ENCODE measurements at regions not wholly inside any gene's neighbourhood (a gene's known extent, or its start where the extent isn't known, plus 50 kb on each side); places are given as distances from the start of the nearest gene placed in this dataset.

- TF ChIP-seq CTCF (IDR thresholded peaks at IDR 0.05): no peak
- no peak for DNase-seq (ENCODE audit: low spot score in 2 of 2)
- Histone ChIP-seq H3K9me3 (no peaks in the 10 kb centered on the region), H3K4me1 (no peaks in the 10 kb centered on the region), H3K4me3 (no peak overlapping the region), H3K27me3 (no peaks in the 10 kb centered on the region), H3K36me3 (no peaks in the 10 kb centered on the region), H3K27ac (no peak overlapping the region)
- intact Hi-C loops (cut with DNase I): loop anchor here (1.0 kb wide), 1 partner anchor 190 kb away; no protein-coding TSS in a partner anchor
These were observed 95.7 kb upstream of the MAOA start for GRCh38 chrX:43560247-43560946.

- no peaks in the 10 kb centered on the region for H3K4me1 ChIP-seq
- H3K36me3 ChIP-seq: no peaks in the 10 kb centered on the region
- no peaks in the 10 kb centered on the region for H3K27me3 ChIP-seq
- no peak for DNase-seq (ENCODE audit: low spot score in 2 of 2)
- intact Hi-C loops (cut with DNase I): no loop called here
- TF ChIP-seq CTCF (IDR thresholded peaks at IDR 0.05): no peak
- no peaks in the 10 kb centered on the region for H3K9me3 ChIP-seq
- H3K4me3 ChIP-seq: no peak overlapping the region
- H3K27ac ChIP-seq: no peak overlapping the region
These were observed 93.7 kb upstream of the MAOA start for GRCh38 chrX:43562372-43562771.

- no peaks in the 10 kb centered on the region for H3K4me1 ChIP-seq
- no peaks in the 10 kb centered on the region for H3K27me3 ChIP-seq
- TF ChIP-seq CTCF (IDR thresholded peaks at IDR 0.05): no peak
- no peaks in the 10 kb centered on the region for H3K9me3 ChIP-seq
- DNase-seq (ENCODE audit: low spot score in 2 of 2): no peak
- no peak overlapping the region for H3K27ac ChIP-seq
- intact Hi-C loops (cut with DNase I): no loop called here
- no peaks in the 10 kb centered on the region for H3K36me3 ChIP-seq
- no peak overlapping the region for H3K4me3 ChIP-seq
These were observed 91.1 kb upstream of the MAOA start for GRCh38 chrX:43564953-43565352.

GRCh38 chrX:43566170-43566569 lies 89.9 kb upstream of the MAOA start:
- Histone ChIP-seq H3K36me3 (no peaks in the 10 kb centered on the region), H3K9me3 (no peaks in the 10 kb centered on the region), H3K4me1 (no peaks in the 10 kb centered on the region), H3K27ac (no peak overlapping the region), H3K4me3 (no peak overlapping the region), H3K27me3 (no peaks in the 10 kb centered on the region)
- intact Hi-C loops (cut with DNase I): no loop called here
- no peak for TF ChIP-seq CTCF (IDR thresholded peaks at IDR 0.05)
- DNase-seq (ENCODE audit: low spot score in 2 of 2): no peak

GRCh38 chrX:43573441-43574015 lies 82.6 kb upstream of the MAOA start:
- Histone ChIP-seq H3K36me3 (no peaks in the 10 kb centered on the region), H3K27ac (no peak overlapping the region), H3K27me3 (no peaks in the 10 kb centered on the region), H3K9me3 (no peaks in the 10 kb centered on the region), H3K4me1 (no peaks in the 10 kb centered on the region), H3K4me3 (no peak overlapping the region)
- TF ChIP-seq CTCF (IDR thresholded peaks at IDR 0.05): no peak
- no peak for DNase-seq (ENCODE audit: low spot score in 2 of 2)
- intact Hi-C loops (cut with DNase I): no loop called here

Data from ascending aorta (tissue), 2 donors.